Activated T-helper 17 cell treated with anti-CD3 and anti-CD28 coated beads, Interleukin-2, amount 50 U/mL, for 72 hours (primary cell): ENCODE measurements at regions not wholly inside any gene's neighbourhood (a gene's known extent, or its start where the extent isn't known, plus 50 kb on each side); places are given as distances from the start of the nearest gene placed in this dataset.

Source experiments
- ATAC-seq: fragments of 150-1000 bp; cut with Tn5 transposase; replicated peaks from 2 replicates; pipeline ENCODE4 v1.10.0; 2021; ENCODE audit warnings: mild to moderate bottlenecking, moderate library complexity
- H3K27ac Mint-ChIP-seq: one replicate; pipeline ENCODE4 v1.8.0; 2022; ENCODE audit warnings: mixed read lengths
- H3K27me3 Mint-ChIP-seq: one replicate; pipeline ENCODE4 v1.8.0; 2022; ENCODE audit warnings: mixed read lengths
- H3K36me3 Mint-ChIP-seq: one replicate; pipeline ENCODE4 v1.8.0; 2022; ENCODE audit warnings: low read depth, mild to moderate bottlenecking, mixed read lengths
- H3K4me1 Mint-ChIP-seq: one replicate; pipeline ENCODE4 v1.8.0; 2022; ENCODE audit warnings: mixed read lengths
- H3K4me3 Mint-ChIP-seq: one replicate; pipeline ENCODE4 v1.8.0; 2022; ENCODE audit warnings: mild to moderate bottlenecking, mixed read lengths
- H3K9me3 Mint-ChIP-seq: one replicate; pipeline ENCODE4 v1.8.0; 2022; ENCODE audit warnings: mixed read lengths

GRCh38 chr5:21661184-21661583 is 1192.0 kb downstream of the CDH12 start:
- Mint-ChIP-seq H3K4me3 (no peak overlapping the region), H3K36me3 (no peaks in the 10 kb centered on the region), H3K27me3 (no peaks in the 10 kb centered on the region), H3K9me3 (peaks cover 3% of the 10 kb centered on the region), H3K4me1 (no peaks in the 10 kb centered on the region), H3K27ac (no peak overlapping the region)
- ATAC-seq: no peak

- H3K4me1 Mint-ChIP-seq: no peaks in the 10 kb centered on the region
- H3K4me3 Mint-ChIP-seq: no peak overlapping the region
- peaks cover 3% of the 10 kb centered on the region for H3K9me3 Mint-ChIP-seq
- ATAC-seq: no peak
- H3K36me3 Mint-ChIP-seq: no peaks in the 10 kb centered on the region
- H3K27ac Mint-ChIP-seq: no peak overlapping the region
- no peaks in the 10 kb centered on the region for H3K27me3 Mint-ChIP-seq
Observed at GRCh38 chr5:21654556-21654955, 1198.6 kb downstream of the CDH12 start.

- H3K4me3 Mint-ChIP-seq: no peak overlapping the region
- no peaks in the 10 kb centered on the region for H3K9me3 Mint-ChIP-seq
- no peak for ATAC-seq
- no peaks in the 10 kb centered on the region for H3K27me3 Mint-ChIP-seq
- H3K4me1 Mint-ChIP-seq: no peaks in the 10 kb centered on the region
- H3K27ac Mint-ChIP-seq: no peak overlapping the region
- H3K36me3 Mint-ChIP-seq: no peaks in the 10 kb centered on the region
Observed at GRCh38 chr5:21649969-21650368, 1203.2 kb downstream of the CDH12 start.

- ATAC-seq: no peak
- no peaks in the 10 kb centered on the region for H3K4me1 Mint-ChIP-seq
- no peaks in the 10 kb centered on the region for H3K9me3 Mint-ChIP-seq
- H3K27me3 Mint-ChIP-seq: no peaks in the 10 kb centered on the region
- H3K36me3 Mint-ChIP-seq: no peaks in the 10 kb centered on the region
- H3K27ac Mint-ChIP-seq: no peak overlapping the region
- no peak overlapping the region for H3K4me3 Mint-ChIP-seq
Observed at GRCh38 chr5:21646469-21646868, 1206.7 kb downstream of the CDH12 start.

- Mint-ChIP-seq H3K27ac (no peak overlapping the region), H3K4me3 (no peak overlapping the region), H3K27me3 (no peaks in the 10 kb centered on the region), H3K9me3 (no peaks in the 10 kb centered on the region), H3K36me3 (no peaks in the 10 kb centered on the region), H3K4me1 (no peaks in the 10 kb centered on the region)
- no peak for ATAC-seq
Observed at GRCh38 chr5:21644032-21644431, 1209.1 kb downstream of the CDH12 start.

GRCh38 chr5:21642312-21642711 is 1210.8 kb downstream of the CDH12 start:
- no peak for ATAC-seq
- Mint-ChIP-seq H3K36me3 (no peaks in the 10 kb centered on the region), H3K4me3 (no peak overlapping the region), H3K27ac (no peak overlapping the region), H3K9me3 (no peaks in the 10 kb centered on the region), H3K4me1 (no peaks in the 10 kb centered on the region), H3K27me3 (no peaks in the 10 kb centered on the region)

GRCh38 chr5:21623831-21624230 is 1229.3 kb downstream of the CDH12 start:
- no peaks in the 10 kb centered on the region for H3K36me3 Mint-ChIP-seq
- H3K9me3 Mint-ChIP-seq: peaks cover 5% of the 10 kb centered on the region
- no peak overlapping the region for H3K4me3 Mint-ChIP-seq
- no peaks in the 10 kb centered on the region for H3K27me3 Mint-ChIP-seq
- no peak overlapping the region for H3K27ac Mint-ChIP-seq
- no peaks in the 10 kb centered on the region for H3K4me1 Mint-ChIP-seq
- ATAC-seq: no peak

GRCh38 chr5:21615195-21615765 is 1237.9 kb downstream of the CDH12 start:
- no peak overlapping the region for H3K4me3 Mint-ChIP-seq
- no peaks in the 10 kb centered on the region for H3K27me3 Mint-ChIP-seq
- ATAC-seq: no peak
- no peaks in the 10 kb centered on the region for H3K4me1 Mint-ChIP-seq
- no peaks in the 10 kb centered on the region for H3K9me3 Mint-ChIP-seq
- no peak overlapping the region for H3K27ac Mint-ChIP-seq
- no peaks in the 10 kb centered on the region for H3K36me3 Mint-ChIP-seq

- Mint-ChIP-seq H3K9me3 (no peaks in the 10 kb centered on the region), H3K4me1 (no peaks in the 10 kb centered on the region), H3K27ac (no peak overlapping the region), H3K4me3 (no peak overlapping the region), H3K36me3 (no peaks in the 10 kb centered on the region), H3K27me3 (no peaks in the 10 kb centered on the region)
- no peak for ATAC-seq
Observed at GRCh38 chr5:21613971-21614488, 1239.1 kb downstream of the CDH12 start.

GRCh38 chr5:21603796-21604195 is 1249.3 kb downstream of the CDH12 start:
- ATAC-seq: no peak
- Mint-ChIP-seq H3K27me3 (no peaks in the 10 kb centered on the region), H3K27ac (no peak overlapping the region), H3K36me3 (no peaks in the 10 kb centered on the region), H3K4me1 (no peaks in the 10 kb centered on the region), H3K4me3 (no peak overlapping the region), H3K9me3 (no peaks in the 10 kb centered on the region)

- H3K27me3 Mint-ChIP-seq: no peaks in the 10 kb centered on the region
- no peak for ATAC-seq
- H3K36me3 Mint-ChIP-seq: no peaks in the 10 kb centered on the region
- H3K27ac Mint-ChIP-seq: no peak overlapping the region
- no peak overlapping the region for H3K4me3 Mint-ChIP-seq
- H3K9me3 Mint-ChIP-seq: peaks cover 12% of the 10 kb centered on the region
- H3K4me1 Mint-ChIP-seq: no peaks in the 10 kb centered on the region
Observed at GRCh38 chr5:21594566-21594965, 1258.6 kb downstream of the CDH12 start.

- no peak for ATAC-seq
- Mint-ChIP-seq H3K27me3 (no peaks in the 10 kb centered on the region), H3K4me3 (no peak overlapping the region), H3K4me1 (no peaks in the 10 kb centered on the region), H3K9me3 (peaks cover 12% of the 10 kb centered on the region), H3K27ac (no peak overlapping the region), H3K36me3 (no peaks in the 10 kb centered on the region)
Observed at GRCh38 chr5:21593261-21593660, 1259.9 kb downstream of the CDH12 start.

GRCh38 chr5:21581508-21581907 is 1271.6 kb downstream of the CDH12 start:
- Mint-ChIP-seq H3K36me3 (no peaks in the 10 kb centered on the region), H3K9me3 (peaks cover 18% of the 10 kb centered on the region), H3K4me1 (no peaks in the 10 kb centered on the region), H3K4me3 (no peak overlapping the region), H3K27me3 (no peaks in the 10 kb centered on the region), H3K27ac (no peak overlapping the region)
- no peak for ATAC-seq

GRCh38 chr5:21574961-21575360 is 1278.2 kb downstream of the CDH12 start:
- Mint-ChIP-seq H3K27ac (no peak overlapping the region), H3K9me3 (peaks cover 10% of the 10 kb centered on the region), H3K36me3 (no peaks in the 10 kb centered on the region), H3K27me3 (no peaks in the 10 kb centered on the region), H3K4me1 (no peaks in the 10 kb centered on the region), H3K4me3 (no peak overlapping the region)
- ATAC-seq: no peak

- no peaks in the 10 kb centered on the region for H3K27me3 Mint-ChIP-seq
- no peak for ATAC-seq
- H3K4me1 Mint-ChIP-seq: no peaks in the 10 kb centered on the region
- H3K4me3 Mint-ChIP-seq: no peak overlapping the region
- H3K36me3 Mint-ChIP-seq: no peaks in the 10 kb centered on the region
- H3K9me3 Mint-ChIP-seq: peaks cover 9% of the 10 kb centered on the region
- H3K27ac Mint-ChIP-seq: no peak overlapping the region
Observed at GRCh38 chr5:21574438-21574837, 1278.7 kb downstream of the CDH12 start.
